GM21381 (cell line): ENCODE measurements at regions not wholly inside any gene's neighbourhood (a gene's known extent, or its start where the extent isn't known, plus 50 kb on each side); places are given as distances from the start of the nearest gene placed in this dataset.

Source experiments
- ATAC-seq: cut with Tn5 transposase; IDR thresholded peaks from one replicate; pipeline ENCODE4 v1.9.1; 2021; ENCODE audit warnings: mild to moderate bottlenecking, moderate library complexity; ENCODE audit not compliant: unreplicated experiment

GRCh38 chr7:8378349-8379019 is 54.9 kb upstream of the NXPH1 start:
- ATAC-seq, result no peak

DNA sequence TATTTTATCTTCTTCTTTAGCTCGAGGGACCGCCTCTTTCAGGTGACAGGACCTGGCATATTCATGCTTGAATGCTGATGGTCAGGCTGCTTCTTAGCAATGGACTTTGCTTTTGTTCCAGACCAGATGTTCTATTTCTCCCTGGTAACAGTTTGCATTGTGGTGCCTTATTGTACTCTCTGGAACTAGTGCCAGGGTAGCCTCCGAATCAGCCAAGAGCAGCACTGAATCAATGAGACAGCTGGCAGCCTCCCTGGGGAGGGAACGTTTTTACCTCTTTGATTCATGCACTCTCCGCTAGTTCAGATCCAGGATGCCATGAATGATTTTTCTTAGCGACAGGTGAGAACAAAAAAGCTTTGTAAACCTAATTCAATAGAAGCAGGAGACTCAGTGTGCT is 54.1 kb upstream of the NXPH1 start:
- ATAC-seq, result no peak

GRCh38 chr7:8380130-8380529 is 53.3 kb upstream of the NXPH1 start:
- ATAC-seq, result no peak

DNA sequence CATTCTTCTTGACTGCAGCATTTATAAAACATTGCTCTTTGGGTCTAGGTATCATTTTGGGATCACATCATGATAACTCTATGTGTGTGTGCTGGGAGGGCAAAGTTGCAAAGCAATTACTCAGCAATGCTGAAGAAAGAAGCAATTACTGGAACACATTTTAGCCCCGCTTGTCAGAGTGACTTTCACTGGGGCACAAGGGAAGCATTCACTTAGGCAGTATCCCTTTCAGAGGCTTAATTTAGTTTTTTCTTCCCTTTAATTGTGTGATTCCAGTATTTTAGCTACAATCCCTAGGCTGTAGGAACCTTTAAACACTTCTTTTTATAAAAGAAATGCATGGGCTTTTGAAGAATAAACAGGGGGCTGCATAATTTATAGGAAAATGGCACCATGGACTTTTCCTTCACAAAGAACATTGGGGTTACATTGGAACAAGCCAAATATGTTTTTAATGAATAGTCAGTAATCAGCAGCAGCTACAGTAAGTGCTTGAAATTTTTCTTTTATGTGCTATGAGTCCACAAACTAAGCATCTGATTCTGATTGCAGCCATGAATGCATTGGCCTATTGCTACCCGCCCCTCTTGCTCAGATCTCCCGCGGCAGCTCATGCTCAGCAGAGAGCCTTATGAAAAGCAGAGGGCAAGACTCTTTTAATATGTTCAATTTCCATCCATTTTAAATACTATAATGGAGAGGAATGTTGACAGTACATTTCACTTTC is 51.2 kb upstream of the NXPH1 start:
- ATAC-seq, result no peak
